AG04449 (cell line): ENCODE measurements at regions not wholly inside any gene's neighbourhood (a gene's known extent, or its start where the extent isn't known, plus 50 kb on each side); places are given as distances from the start of the nearest gene placed in this dataset.

ENCODE experiments used
- CTCF ChIA-PET: fragments of 350-600 bp; formaldehyde crosslinking; extraction: SDS; loops from one replicate; lab custom pipeline; 2021; ENCODE audit warnings: antibody characterized with exemption; lab: Yijun Ruan, JAX
- POLR2A ChIA-PET: fragments of 400-600, 350-600 bp; formaldehyde crosslinking; extraction: SDS; loops from one replicate; lab custom pipeline; 2020; ENCODE audit warnings: antibody characterized with exemption, inconsistent platforms; lab: Yijun Ruan, JAX
- DNase-seq: peaks from one replicate; pipeline ENCODE4 v3.0.0-alpha.2; 2010; ENCODE audit warnings: low read depth, low spot score
- H3K4me3 ChIP-seq: 2 replicates; pipeline ENCODE4 v1.5.1; 2011; ENCODE audit warnings: low read depth, mild to moderate bottlenecking, control low read depth, low read length
- CTCF ChIP-seq: IDR thresholded peaks from one replicate; pipeline ENCODE4 v1.5.1; 2011; ENCODE audit warnings: mild to moderate bottlenecking, moderate library complexity, low read length, control low read depth, inconsistent platforms; ENCODE audit not compliant: insufficient read depth; ENCODE audit errors: missing control alignments

- TF ChIP-seq CTCF = no peak
- ChIA-PET CTCF (no interaction called here), POLR2A (no interaction called here)
- no peak for DNase-seq
- no peak overlapping the region for H3K4me3 ChIP-seq
Observed at GRCh38 chr3:94515983-94516382, 453.1 kb downstream of the NSUN3 start.

- ChIA-PET POLR2A (no interaction called here), CTCF (no interaction called here)
- no peak for DNase-seq
- no peak overlapping the region for H3K4me3 ChIP-seq
- no peak for TF ChIP-seq CTCF
Observed at GRCh38 chr3:94520364-94520763, 457.5 kb downstream of the NSUN3 start.

GRCh38 chr3:94522488-94522887 is 459.6 kb downstream of the NSUN3 start:
- H3K4me3 ChIP-seq = no peak overlapping the region
- no peak for DNase-seq
- POLR2A ChIA-PET = no interaction called here
- no peak for TF ChIP-seq CTCF
- CTCF ChIA-PET = no interaction called here

- no peak for DNase-seq
- no peak overlapping the region for H3K4me3 ChIP-seq
- TF ChIP-seq CTCF = no peak
- POLR2A ChIA-PET = no interaction called here
- CTCF ChIA-PET = no interaction called here
Observed at GRCh38 chr3:94524102-94524919, 461.4 kb downstream of the NSUN3 start.

GRCh38 chr3:94525043-94525442 is 462.2 kb downstream of the NSUN3 start:
- ChIA-PET POLR2A (no interaction called here), CTCF (no interaction called here)
- H3K4me3 ChIP-seq = no peak overlapping the region
- peak; percentile 34 for TF ChIP-seq CTCF
- no peak for DNase-seq

- POLR2A ChIA-PET = no interaction called here
- H3K4me3 ChIP-seq = no peak overlapping the region
Observed at GRCh38 chr3:94529816-94530215, 467.0 kb downstream of the NSUN3 start.

More at GRCh38 chr3:94529816-94530215, 467.0 kb downstream of the NSUN3 start:
- TF ChIP-seq CTCF = no peak
- CTCF ChIA-PET = no interaction called here
- DNase-seq = no peak
